AG04449 (cell line): ENCODE measurements at regions not wholly inside any gene's neighbourhood (a gene's known extent, or its start where the extent isn't known, plus 50 kb on each side); places are given as distances from the start of the nearest gene placed in this dataset.

Experiments
- CTCF ChIA-PET: fragments of 350-600 bp; formaldehyde crosslinking; extraction: SDS; loops from one replicate; lab custom pipeline; 2021; ENCODE audit warnings: antibody characterized with exemption; lab: Yijun Ruan, JAX
- POLR2A ChIA-PET: fragments of 400-600, 350-600 bp; formaldehyde crosslinking; extraction: SDS; loops from one replicate; lab custom pipeline; 2020; ENCODE audit warnings: antibody characterized with exemption, inconsistent platforms; lab: Yijun Ruan, JAX
- DNase-seq: peaks from one replicate; pipeline ENCODE4 v3.0.0-alpha.2; 2010; ENCODE audit warnings: low read depth, low spot score
- H3K4me3 ChIP-seq: 2 replicates; pipeline ENCODE4 v1.5.1; 2011; ENCODE audit warnings: low read depth, mild to moderate bottlenecking, control low read depth, low read length
- CTCF ChIP-seq: IDR thresholded peaks from one replicate; pipeline ENCODE4 v1.5.1; 2011; ENCODE audit warnings: mild to moderate bottlenecking, moderate library complexity, low read length, control low read depth, inconsistent platforms; ENCODE audit not compliant: insufficient read depth; ENCODE audit errors: missing control alignments

- no peak overlapping the region for H3K4me3 ChIP-seq
- no peak for TF ChIP-seq CTCF
- ChIA-PET POLR2A (no interaction called here), CTCF (no interaction called here)
- DNase-seq, result no peak
Observed at GRCh38 chr11:116082256-116082655, 578.0 kb upstream of the CADM1 start.

GRCh38 chr11:116079580-116079979 lies 575.4 kb upstream of the CADM1 start:
- DNase-seq, result no peak
- CTCF ChIA-PET, result no interaction called here
- H3K4me3 ChIP-seq, result no peak overlapping the region
- no peak for TF ChIP-seq CTCF
- POLR2A ChIA-PET, result no interaction called here

- H3K4me3 ChIP-seq, result no peak overlapping the region
- peak; percentile 26 for TF ChIP-seq CTCF
- ChIA-PET POLR2A (no interaction called here), CTCF (no interaction called here)
- no peak for DNase-seq
Observed at GRCh38 chr11:116078101-116078591, 573.9 kb upstream of the CADM1 start.

GRCh38 chr11:116077092-116077491 lies 572.9 kb upstream of the CADM1 start:
- no peak for TF ChIP-seq CTCF
- ChIA-PET CTCF (no interaction called here), POLR2A (no interaction called here)
- no peak for DNase-seq
- no peak overlapping the region for H3K4me3 ChIP-seq

GRCh38 chr11:116073854-116074837 lies 569.9 kb upstream of the CADM1 start:
- CTCF ChIA-PET, result no interaction called here
- no peak for TF ChIP-seq CTCF
- POLR2A ChIA-PET, result no interaction called here
- DNase-seq, result no peak
- no peak overlapping the region for H3K4me3 ChIP-seq

GRCh38 chr11:116072601-116073410 lies 568.6 kb upstream of the CADM1 start:
- ChIA-PET CTCF (no interaction called here), POLR2A (no interaction called here)
- DNase-seq, result no peak
- TF ChIP-seq CTCF, result no peak
- no peak overlapping the region for H3K4me3 ChIP-seq
